NT2/D1 (cell line): ENCODE measurements at regions not wholly inside any gene's neighbourhood (a gene's known extent, or its start where the extent isn't known, plus 50 kb on each side); places are given as distances from the start of the nearest gene placed in this dataset.

Experiments
- DNase-seq: peaks from one replicate; pipeline ENCODE4 v3.0.0-alpha.2; 2011; ENCODE audit warnings: low read depth, low spot score
- H3K27me3 ChIP-seq: 2 replicates; pipeline ENCODE4 v1.6.0; 2011; ENCODE audit warnings: mild to moderate bottlenecking; ENCODE audit not compliant: insufficient read length, insufficient read depth
- H3K36me3 ChIP-seq: 2 replicates; pipeline ENCODE4 v1.6.1; 2011; ENCODE audit warnings: mild to moderate bottlenecking, low read length, mixed read lengths; ENCODE audit not compliant: insufficient read depth, insufficient read length
- H3K4me1 ChIP-seq: 2 replicates; pipeline ENCODE4 v1.5.1; 2011; ENCODE audit not compliant: insufficient read depth, insufficient read length
- H3K4me3 ChIP-seq: 2 replicates; pipeline ENCODE4 v1.5.1; 2011; ENCODE audit warnings: low read depth; ENCODE audit not compliant: insufficient read length
- H3K9ac ChIP-seq: 2 replicates; pipeline ENCODE4 v1.6.0; 2011; ENCODE audit warnings: low read depth; ENCODE audit not compliant: insufficient read length
- H3K9me3 ChIP-seq: 2 replicates; pipeline ENCODE4 v1.5.1; 2011; ENCODE audit warnings: mild to moderate bottlenecking, low read length; ENCODE audit not compliant: insufficient read depth
- SUZ12 ChIP-seq: IDR thresholded peaks from 2 replicates; pipeline ENCODE4 v1.6.1; 2011; ENCODE audit not compliant: insufficient read length, insufficient read depth; ENCODE audit errors: extremely low read depth
- YY1 ChIP-seq: IDR thresholded peaks from 2 replicates; pipeline ENCODE4 v1.6.1; 2011; ENCODE audit not compliant: insufficient read length, insufficient read depth
- ZNF274 ChIP-seq: IDR thresholded peaks from 2 replicates; pipeline ENCODE4 v1.6.1; 2011; ENCODE audit warnings: mild to moderate bottlenecking, low read depth, low read length

GRCh38 chr5:67971971-67972821 is 243.4 kb upstream of the PIK3R1 start:
- Histone ChIP-seq H3K36me3 (no peaks in the 10 kb centered on the region), H3K9me3 (no peaks in the 10 kb centered on the region), H3K27me3 (no peaks in the 10 kb centered on the region), H3K4me3 (no peak overlapping the region), H3K4me1 (no peaks in the 10 kb centered on the region), H3K9ac (no peak overlapping the region)
- DNase-seq, result no peak
- TF ChIP-seq ZNF274 (no peak), SUZ12 (no peak), YY1 (no peak)

GRCh38 chr5:67971223-67971830 is 244.2 kb upstream of the PIK3R1 start:
- DNase-seq, result no peak
- H3K9ac ChIP-seq, result no peak overlapping the region
- no peaks in the 10 kb centered on the region for H3K36me3 ChIP-seq
- H3K27me3 ChIP-seq, result no peaks in the 10 kb centered on the region
- H3K9me3 ChIP-seq, result no peaks in the 10 kb centered on the region
- TF ChIP-seq YY1, result no peak
- no peak for TF ChIP-seq ZNF274
- no peak for TF ChIP-seq SUZ12
- no peak overlapping the region for H3K4me3 ChIP-seq
- no peaks in the 10 kb centered on the region for H3K4me1 ChIP-seq

- no peaks in the 10 kb centered on the region for H3K9me3 ChIP-seq
- no peaks in the 10 kb centered on the region for H3K36me3 ChIP-seq
- H3K4me3 ChIP-seq, result no peak overlapping the region
- no peak for TF ChIP-seq SUZ12
- no peak for TF ChIP-seq YY1
- TF ChIP-seq ZNF274, result no peak
- no peak for DNase-seq
- no peaks in the 10 kb centered on the region for H3K27me3 ChIP-seq
- H3K9ac ChIP-seq, result no peak overlapping the region
- H3K4me1 ChIP-seq, result no peaks in the 10 kb centered on the region
Observed at GRCh38 chr5:67969631-67970030, 245.9 kb upstream of the PIK3R1 start.

- no peaks in the 10 kb centered on the region for H3K9me3 ChIP-seq
- H3K27me3 ChIP-seq, result no peaks in the 10 kb centered on the region
- H3K4me3 ChIP-seq, result no peak overlapping the region
- no peak overlapping the region for H3K9ac ChIP-seq
- no peak for DNase-seq
- H3K4me1 ChIP-seq, result no peaks in the 10 kb centered on the region
- no peak for TF ChIP-seq SUZ12
- no peak for TF ChIP-seq ZNF274
- TF ChIP-seq YY1, result no peak
- H3K36me3 ChIP-seq, result no peaks in the 10 kb centered on the region
Observed at GRCh38 chr5:67969176-67969575, 246.4 kb upstream of the PIK3R1 start.

- Histone ChIP-seq H3K4me3 (no peak overlapping the region), H3K9me3 (no peaks in the 10 kb centered on the region), H3K36me3 (no peaks in the 10 kb centered on the region), H3K27me3 (no peaks in the 10 kb centered on the region), H3K4me1 (no peaks in the 10 kb centered on the region), H3K9ac (no peak overlapping the region)
- DNase-seq, result no peak
- TF ChIP-seq SUZ12 (no peak), ZNF274 (no peak), YY1 (no peak)
Observed at GRCh38 chr5:67966712-67967111, 248.8 kb upstream of the PIK3R1 start.

GRCh38 chr5:67964619-67965018 is 250.9 kb upstream of the PIK3R1 start:
- no peak overlapping the region for H3K9ac ChIP-seq
- no peaks in the 10 kb centered on the region for H3K27me3 ChIP-seq
- no peak for DNase-seq
- H3K9me3 ChIP-seq, result no peaks in the 10 kb centered on the region
- TF ChIP-seq SUZ12 (no peak), ZNF274 (no peak), YY1 (no peak)
- no peaks in the 10 kb centered on the region for H3K36me3 ChIP-seq
- no peaks in the 10 kb centered on the region for H3K4me1 ChIP-seq
- no peak overlapping the region for H3K4me3 ChIP-seq

GRCh38 chr5:67963789-67964519 is 251.6 kb upstream of the PIK3R1 start:
- TF ChIP-seq ZNF274 (no peak), YY1 (no peak), SUZ12 (no peak)
- no peak for DNase-seq

More at GRCh38 chr5:67963789-67964519, 251.6 kb upstream of the PIK3R1 start:
- Histone ChIP-seq H3K4me1 (no peaks in the 10 kb centered on the region), H3K36me3 (no peaks in the 10 kb centered on the region), H3K4me3 (no peak overlapping the region), H3K9me3 (no peaks in the 10 kb centered on the region), H3K9ac (no peak overlapping the region), H3K27me3 (no peaks in the 10 kb centered on the region)
